ENCODE measurements at regions not wholly inside any gene's neighbourhood (a gene's known extent, or its start where the extent isn't known, plus 50 kb on each side); places are given as distances from the start of the nearest gene placed in this dataset.
"Not testable (repeated sequence)": the region's sequence is repeated elsewhere in the genome, so short reads cannot be mapped to it uniquely, and the experiment has no call there.

GRCh38 chr2:167790781-167791450, 456.5 kb downstream of the STK39 start:
- no peak for DNase-seq

- DNase-seq = no peak
Measured at GRCh38 chr2:167790189-167790588, 457.2 kb downstream of the STK39 start.

GRCh38 chr2:167787562-167787961, 459.8 kb downstream of the STK39 start:
- DNase-seq = no peak

GRCh38 chr2:167787021-167787420, 460.4 kb downstream of the STK39 start:
- DNase-seq = no peak

- no peak for DNase-seq
Measured at GRCh38 chr2:167785606-167786216, 461.7 kb downstream of the STK39 start.

- no peak for DNase-seq
Measured at GRCh38 chr2:167784084-167784425, 463.3 kb downstream of the STK39 start.

- no peak for DNase-seq
Measured at GRCh38 chr2:167783261-167784083, 463.9 kb downstream of the STK39 start.

- not testable (repeated sequence) for DNase-seq
Measured at GRCh38 chr2:167781629-167782028, 465.8 kb downstream of the STK39 start.

- no peak for DNase-seq
Measured at GRCh38 chr2:167776359-167776758, 471.0 kb downstream of the STK39 start.

- DNase-seq = no peak
Measured at GRCh38 chr2:167771628-167772027, 475.8 kb downstream of the STK39 start.

- no peak for DNase-seq
Measured at GRCh38 chr2:167769020-167769419, 478.4 kb downstream of the STK39 start.

- no peak for DNase-seq
Measured at GRCh38 chr2:167767830-167768229, 479.6 kb downstream of the STK39 start.

- no peak for DNase-seq
Measured at GRCh38 chr2:167764772-167765341, 482.5 kb downstream of the STK39 start.

- no peak for DNase-seq
Measured at GRCh38 chr2:167761465-167762136, 485.8 kb downstream of the STK39 start.

GRCh38 chr2:167759531-167759930, 487.9 kb downstream of the STK39 start:
- no peak for DNase-seq

GRCh38 chr2:167758292-167758691, 489.1 kb downstream of the STK39 start:
- no peak for DNase-seq

- DNase-seq = no peak
Measured at GRCh38 chr2:167756446-167756845, 490.9 kb downstream of the STK39 start.

GRCh38 chr2:167753142-167753541, 494.3 kb downstream of the STK39 start:
- DNase-seq = no peak

- DNase-seq = no peak
Measured at GRCh38 chr2:167752734-167753133, 494.7 kb downstream of the STK39 start.

- DNase-seq = no peak
Measured at GRCh38 chr2:167750675-167751074, 496.7 kb downstream of the STK39 start.

GRCh38 chr2:167749660-167750059, 497.7 kb downstream of the STK39 start:
- no peak for DNase-seq

GRCh38 chr2:167749016-167749415, 498.4 kb downstream of the STK39 start:
- DNase-seq = no peak

- DNase-seq = no peak
Measured at GRCh38 chr2:167748536-167748935, 498.9 kb downstream of the STK39 start.
